IMR-90 (cell line): ENCODE measurements at regions not wholly inside any gene's neighbourhood (a gene's known extent, or its start where the extent isn't known, plus 50 kb on each side); places are given as distances from the start of the nearest gene placed in this dataset.

Experiments
- ATAC-seq: fragments of 200-7000 bp; cut with Tn5 transposase; 2 replicates; pipeline ENCODE4 v1.9.1; 2020; ENCODE audit warnings: low read depth, mild to moderate bottlenecking, moderate library complexity
- BruUV-seq: library from RNA; stranded (reverse); fragments of 400-500 nt; replicated peaks from 2 replicates; lab custom pipeline; 2021; lab: Mats Ljungman, UMichigan
- CTCF ChIA-PET: fragments of 300-600 bp; formaldehyde crosslinking; extraction: SDS; loops from one replicate; lab custom pipeline; 2021; ENCODE audit warnings: antibody characterized with exemption; lab: Yijun Ruan, JAX
- POLR2A ChIA-PET: fragments of 300-600 bp; sonication (Branson Sonifier 250); formaldehyde crosslinking; loops from one replicate; lab custom pipeline; 2022; ENCODE audit warnings: antibody characterized with exemption; ENCODE audit not compliant: unreplicated experiment; lab: Charles Lee
- DNase-seq: peaks from one replicate; pipeline ENCODE4 v3.0.0; 2013
- H2AFZ ChIP-seq: replicated peaks from 2 replicates; pipeline ENCODE3; 2013; ENCODE audit warnings: low read length, mild to moderate bottlenecking; ENCODE audit not compliant: poor library complexity
- H2AK5ac ChIP-seq: 2 replicates; pipeline ENCODE4 v1.6.1; 2013; ENCODE audit warnings: low read depth, low read length, inconsistent platforms
- H2AK9ac ChIP-seq: replicated peaks from 2 replicates; pipeline ENCODE3; 2013; ENCODE audit warnings: mild to moderate bottlenecking, low read depth, low read length, moderate library complexity; ENCODE audit not compliant: poor library complexity
- H2BK120ac ChIP-seq: 2 replicates; pipeline ENCODE4 v1.6.1; 2013; ENCODE audit warnings: low read depth, low read length, inconsistent platforms
- H2BK15ac ChIP-seq: 3 replicates; pipeline ENCODE4 v1.6.1; 2013; ENCODE audit warnings: low read depth, low read length, inconsistent platforms
- H2BK20ac ChIP-seq: 2 replicates; pipeline ENCODE4 v1.6.1; 2013; ENCODE audit warnings: low read depth, mild to moderate bottlenecking, inconsistent platforms, low read length, moderate library complexity
- H2BK5ac ChIP-seq: 2 replicates; pipeline ENCODE4 v1.6.1; 2013; ENCODE audit warnings: mild to moderate bottlenecking, low read depth, low read length, inconsistent platforms; ENCODE audit not compliant: poor library complexity, severe bottlenecking
- H3K14ac ChIP-seq: replicated peaks from 2 replicates; pipeline ENCODE4 v1.6.1; 2013; ENCODE audit warnings: low read depth, low read length, inconsistent platforms
- H3K18ac ChIP-seq: 2 replicates; pipeline ENCODE4 v1.6.1; 2013; ENCODE audit warnings: low read depth, low read length, control low read depth
- H3K23ac ChIP-seq: 2 replicates; pipeline ENCODE4 v1.6.1; 2013; ENCODE audit warnings: low read depth, low read length, inconsistent platforms
- H3K27ac ChIP-seq: 2 replicates; pipeline ENCODE4 v1.5.1; 2013; ENCODE audit warnings: mild to moderate bottlenecking, control low read depth, low read length; ENCODE audit not compliant: insufficient read depth
- H3K27me3 ChIP-seq: 2 replicates; pipeline ENCODE4 v1.6.1; 2013; ENCODE audit warnings: low read length; ENCODE audit not compliant: control insufficient read depth, insufficient read depth
- H3K36me3 ChIP-seq: 2 replicates; pipeline ENCODE4 v1.6.1; 2013; ENCODE audit warnings: low read length, mixed read lengths; ENCODE audit not compliant: control insufficient read depth, insufficient read depth
- H3K4ac ChIP-seq: 2 replicates; pipeline ENCODE4 v1.6.1; 2013; ENCODE audit warnings: low read depth, low read length, inconsistent platforms
- H3K4me1 ChIP-seq: 2 replicates; pipeline ENCODE4 v1.6.1; 2013; ENCODE audit warnings: low read length, mixed read lengths; ENCODE audit not compliant: control insufficient read depth, insufficient read depth
- H3K4me2 ChIP-seq: 2 replicates; pipeline ENCODE4 v1.6.1; 2013; ENCODE audit warnings: low read depth, mild to moderate bottlenecking, control low read depth, low read length, moderate library complexity
- H3K4me3 ChIP-seq: 2 replicates; pipeline ENCODE4 v1.5.1; 2013; ENCODE audit warnings: low read depth, mild to moderate bottlenecking, control low read depth, low read length, moderate library complexity; ENCODE audit not compliant: insufficient read depth
- H3K56ac ChIP-seq: 2 replicates; pipeline ENCODE4 v1.6.1; 2013; ENCODE audit warnings: low read length, inconsistent platforms; ENCODE audit not compliant: insufficient read depth; ENCODE audit errors: extremely low read depth
- H3K79me1 ChIP-seq, 2 experiments: 2 replicates each; pipeline ENCODE4 v1.6.1; 2013; ENCODE audit warnings: low read length in 2 of 2, inconsistent platforms in 1 of 2, low read depth in 1 of 2
- H3K9ac ChIP-seq: 2 replicates; pipeline ENCODE4 v1.6.1; 2013; ENCODE audit warnings: low read depth, low read length, control low read depth
- H3K9me1 ChIP-seq: 2 replicates; pipeline ENCODE4 v1.6.1; 2013; ENCODE audit warnings: low read length, inconsistent platforms; ENCODE audit not compliant: insufficient read depth
- H3K9me3 ChIP-seq: 2 replicates; pipeline ENCODE4 v1.6.1; 2013; ENCODE audit warnings: low read length; ENCODE audit not compliant: control insufficient read depth, insufficient read depth
- H4K20me1 ChIP-seq: 2 replicates; pipeline ENCODE4 v1.6.1; 2013; ENCODE audit warnings: low read length, inconsistent platforms; ENCODE audit not compliant: insufficient read depth
- H4K5ac ChIP-seq: 2 replicates; pipeline ENCODE4 v1.6.1; 2013; ENCODE audit warnings: mild to moderate bottlenecking, low read depth, low read length, control low read depth
- H4K8ac ChIP-seq, 2 experiments: 2 replicates each; pipeline ENCODE4 v1.6.1; 2013; ENCODE audit warnings: low read depth in 2 of 2, low read length in 2 of 2, control low read depth in 1 of 2, inconsistent platforms in 1 of 2
- H4K91ac ChIP-seq: 2 replicates; pipeline ENCODE4 v1.6.1; 2013; ENCODE audit warnings: low read depth, low read length, inconsistent platforms; ENCODE audit not compliant: insufficient read depth
- BHLHE40 ChIP-seq: fragments of 150-350 bp; IDR thresholded peaks from 2 replicates; pipeline ENCODE4 v1.6.1; 2016; ENCODE audit warnings: mild to moderate bottlenecking, low read depth, low read length
- CEBPB ChIP-seq: IDR thresholded peaks from 2 replicates; pipeline ENCODE4 v1.6.1; 2012; ENCODE audit warnings: low read depth, low read length, improper control_type of control experiment
- CHD1 ChIP-seq: IDR thresholded peaks from 2 replicates; pipeline ENCODE4 v1.6.1; 2012; ENCODE audit warnings: low read depth, low read length, improper control_type of control experiment
- FOS ChIP-seq: fragments of 150-350 bp; IDR thresholded peaks from 2 replicates; pipeline ENCODE4 v1.6.1; 2016; ENCODE audit warnings: low read depth, low read length
- MAFK ChIP-seq: IDR thresholded peaks from 2 replicates; pipeline ENCODE4 v1.6.1; 2012; ENCODE audit warnings: low read depth, low read length, improper control_type of control experiment
- MAZ ChIP-seq: IDR thresholded peaks from 2 replicates; pipeline ENCODE4 v1.6.1; 2012; ENCODE audit warnings: low read depth, mild to moderate bottlenecking, low read length, improper control_type of control experiment, moderate library complexity, borderline replicate concordance
- MXI1 ChIP-seq: IDR thresholded peaks from 2 replicates; pipeline ENCODE4 v1.6.1; 2012; ENCODE audit warnings: low read depth, mild to moderate bottlenecking, low read length, moderate library complexity, borderline replicate concordance
- NFE2L2 ChIP-seq: fragments of 150-350 bp; IDR thresholded peaks from 2 replicates; pipeline ENCODE4 v1.6.1; 2016; ENCODE audit warnings: low read depth, mild to moderate bottlenecking, low read length
- POLR2A ChIP-seq: IDR thresholded peaks from 2 replicates; pipeline ENCODE4 v1.6.1; 2012; ENCODE audit warnings: mild to moderate bottlenecking, low read depth, low read length
- RAD21 ChIP-seq: IDR thresholded peaks from 2 replicates; pipeline ENCODE4 v1.6.1; 2012; ENCODE audit warnings: low read length, improper control_type of control experiment
- RCOR1 ChIP-seq: IDR thresholded peaks from 2 replicates; pipeline ENCODE4 v1.6.1; 2012; ENCODE audit warnings: mild to moderate bottlenecking, low read length, improper control_type of control experiment; ENCODE audit not compliant: insufficient replicate concordance
- RFX5 ChIP-seq: IDR thresholded peaks from 2 replicates; pipeline ENCODE4 v1.8.0; 2012; ENCODE audit warnings: low read depth, mild to moderate bottlenecking, low read length, moderate library complexity
- SMC3 ChIP-seq: fragments of 150-350 bp; IDR thresholded peaks from 2 replicates; pipeline ENCODE4 v1.6.1; 2016; ENCODE audit warnings: low read depth, mild to moderate bottlenecking, antibody characterized with exemption, low read length, moderate library complexity
- WGBS, 2 experiments: methylation state at CpG; one replicate each; pipeline versions ENCODE4 v1.1.5 to v1.1.7; 2013; ENCODE audit warnings: missing lambda C conversion rate in 2 of 2; ENCODE audit not compliant: insufficient read length in 1 of 2; ENCODE audit errors: extremely low coverage in 2 of 2; 5-methylcytosine and 5-hydroxymethylcytosine counted together
- dilution Hi-C: fragments of 300-500 bp; cut with HindIII; formaldehyde crosslinking; loops from one replicate; pipeline ENCODE4 v1.14.3; 2018; ENCODE audit warnings: low sequenced_read_pairs; ENCODE audit not compliant: unreplicated experiment
- in situ Hi-C: fragments of 300-500 bp; cut with MboI; formaldehyde crosslinking; loops from 3 replicates; pipeline ENCODE4 v1.14.3; 2019; ENCODE audit warnings: low sequenced_read_pairs, inconsistent platforms, mixed read lengths
- intact Hi-C: fragments of 100-400 bp; cut with micrococcal nuclease; formaldehyde crosslinking; loops from 2 replicates; pipeline ENCODE4 v1.10.0; 2022
- TF ChIP-seq, protein P1 (sequence below): conservative IDR thresholded peaks from 2 replicates; pipeline ENCODE4 v1.5.1; 2012; ENCODE audit warnings: mild to moderate bottlenecking, low read depth, low read length, improper control_type of control experiment
- TF ChIP-seq, protein P2 (sequence below): fragments of 150-350 bp; IDR thresholded peaks from 2 replicates; pipeline ENCODE4 v1.6.1; 2017; ENCODE audit warnings: mild to moderate bottlenecking, antibody characterized with exemption, low read length, low read depth
- TF ChIP-seq, protein P3 (sequence below): fragments of 150-350 bp; IDR thresholded peaks from 2 replicates; pipeline ENCODE4 v1.6.1; 2016; ENCODE audit warnings: low read depth, mild to moderate bottlenecking, low read length, moderate library complexity, borderline replicate concordance

DNA sequence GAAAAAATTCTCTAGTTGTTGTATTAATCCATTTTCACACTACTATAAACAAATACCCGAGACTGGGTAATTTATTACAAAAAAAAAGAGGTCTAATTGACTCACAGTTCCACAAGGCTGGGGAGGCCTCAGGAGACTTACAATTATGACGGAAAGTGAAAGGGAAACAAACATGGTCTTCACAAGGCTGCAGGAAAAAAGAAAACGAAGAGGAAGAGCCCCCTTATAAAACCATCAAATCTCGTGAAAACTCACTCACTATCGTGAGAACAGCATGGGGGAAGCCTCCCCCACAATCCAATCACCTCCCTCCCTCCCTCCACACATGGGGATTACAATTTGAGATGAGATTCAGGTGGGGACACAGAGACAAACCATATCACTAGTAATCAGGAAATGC lies 61.7 kb upstream of the SPTBN1 start:
- H2BK5ac ChIP-seq = no peak overlapping the region
- no peak for TF ChIP-seq POLR2A
- TF ChIP-seq, protein P1, sequence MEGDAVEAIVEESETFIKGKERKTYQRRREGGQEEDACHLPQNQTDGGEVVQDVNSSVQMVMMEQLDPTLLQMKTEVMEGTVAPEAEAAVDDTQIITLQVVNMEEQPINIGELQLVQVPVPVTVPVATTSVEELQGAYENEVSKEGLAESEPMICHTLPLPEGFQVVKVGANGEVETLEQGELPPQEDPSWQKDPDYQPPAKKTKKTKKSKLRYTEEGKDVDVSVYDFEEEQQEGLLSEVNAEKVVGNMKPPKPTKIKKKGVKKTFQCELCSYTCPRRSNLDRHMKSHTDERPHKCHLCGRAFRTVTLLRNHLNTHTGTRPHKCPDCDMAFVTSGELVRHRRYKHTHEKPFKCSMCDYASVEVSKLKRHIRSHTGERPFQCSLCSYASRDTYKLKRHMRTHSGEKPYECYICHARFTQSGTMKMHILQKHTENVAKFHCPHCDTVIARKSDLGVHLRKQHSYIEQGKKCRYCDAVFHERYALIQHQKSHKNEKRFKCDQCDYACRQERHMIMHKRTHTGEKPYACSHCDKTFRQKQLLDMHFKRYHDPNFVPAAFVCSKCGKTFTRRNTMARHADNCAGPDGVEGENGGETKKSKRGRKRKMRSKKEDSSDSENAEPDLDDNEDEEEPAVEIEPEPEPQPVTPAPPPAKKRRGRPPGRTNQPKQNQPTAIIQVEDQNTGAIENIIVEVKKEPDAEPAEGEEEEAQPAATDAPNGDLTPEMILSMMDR = no peak
- no peak for TF ChIP-seq RCOR1
- TF ChIP-seq CHD1 = no peak
- TF ChIP-seq CEBPB = no peak
- no peak for TF ChIP-seq RAD21
- no peak for TF ChIP-seq MXI1
- TF ChIP-seq NFE2L2 = no peak
- no peak for TF ChIP-seq MAFK
- TF ChIP-seq, protein P2, sequence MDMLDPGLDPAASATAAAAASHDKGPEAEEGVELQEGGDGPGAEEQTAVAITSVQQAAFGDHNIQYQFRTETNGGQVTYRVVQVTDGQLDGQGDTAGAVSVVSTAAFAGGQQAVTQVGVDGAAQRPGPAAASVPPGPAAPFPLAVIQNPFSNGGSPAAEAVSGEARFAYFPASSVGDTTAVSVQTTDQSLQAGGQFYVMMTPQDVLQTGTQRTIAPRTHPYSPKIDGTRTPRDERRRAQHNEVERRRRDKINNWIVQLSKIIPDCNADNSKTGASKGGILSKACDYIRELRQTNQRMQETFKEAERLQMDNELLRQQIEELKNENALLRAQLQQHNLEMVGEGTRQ = no peak
- TF ChIP-seq BHLHE40 = no peak
- TF ChIP-seq, protein P3, sequence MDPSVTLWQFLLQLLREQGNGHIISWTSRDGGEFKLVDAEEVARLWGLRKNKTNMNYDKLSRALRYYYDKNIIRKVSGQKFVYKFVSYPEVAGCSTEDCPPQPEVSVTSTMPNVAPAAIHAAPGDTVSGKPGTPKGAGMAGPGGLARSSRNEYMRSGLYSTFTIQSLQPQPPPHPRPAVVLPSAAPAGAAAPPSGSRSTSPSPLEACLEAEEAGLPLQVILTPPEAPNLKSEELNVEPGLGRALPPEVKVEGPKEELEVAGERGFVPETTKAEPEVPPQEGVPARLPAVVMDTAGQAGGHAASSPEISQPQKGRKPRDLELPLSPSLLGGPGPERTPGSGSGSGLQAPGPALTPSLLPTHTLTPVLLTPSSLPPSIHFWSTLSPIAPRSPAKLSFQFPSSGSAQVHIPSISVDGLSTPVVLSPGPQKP = no peak
- no peak for TF ChIP-seq MAZ
- no peak for TF ChIP-seq SMC3
- TF ChIP-seq RFX5 = no peak
- TF ChIP-seq FOS = no peak
- no peak overlapping the region for H3K4me3 ChIP-seq
- no peak overlapping the region for H2BK120ac ChIP-seq
- H3K36me3 ChIP-seq = no peaks in the 10 kb centered on the region
- no peak overlapping the region for H4K8ac ChIP-seq
- no peak overlapping the region for H2AK5ac ChIP-seq
- H3K79me1 ChIP-seq = no peaks in the 10 kb centered on the region
- no peaks in the 10 kb centered on the region for H3K9me3 ChIP-seq
- H2AK9ac ChIP-seq = no peak overlapping the region
- H2BK20ac ChIP-seq = no peak overlapping the region
- H3K18ac ChIP-seq = no peak overlapping the region
- H3K9me1 ChIP-seq = 0 out of 2 replicates have a peak, but pooled peaks cover 2% of the 10 kb centered on the region
- H3K9ac ChIP-seq = no peak overlapping the region
- no TSS peak for BruUV-seq
- WGBS, 2 experiments = no CpG with 5 or more reads among the region's 5 CpGs
- H2AFZ ChIP-seq = no peak overlapping the region
- H2BK15ac ChIP-seq = no peak overlapping the region
- ATAC-seq = no peak
- no peak overlapping the region for H3K27ac ChIP-seq
- POLR2A ChIA-PET = no interaction called here
- intact Hi-C loops = no loop called here
- H3K23ac ChIP-seq = no peak overlapping the region
- no peak overlapping the region for H3K4me2 ChIP-seq
- H3K56ac ChIP-seq = no peak overlapping the region
- DNase-seq = no peak
- peaks cover 2% of the 10 kb centered on the region for H3K4me1 ChIP-seq
- in situ Hi-C loops = no loop called here
- no peak overlapping the region for H4K5ac ChIP-seq
- no peak overlapping the region for H3K4ac ChIP-seq
- CTCF ChIA-PET = no interaction called here
- no peaks in the 10 kb centered on the region for H3K27me3 ChIP-seq
- no peak overlapping the region for H3K14ac ChIP-seq
- no peak overlapping the region for H4K91ac ChIP-seq
- H4K20me1 ChIP-seq = no peaks in the 10 kb centered on the region
- dilution Hi-C loops = no loop called here
